Astrocyte (in vitro differentiated cells and primary cell): ENCODE measurements at regions not wholly inside any gene's neighbourhood (a gene's known extent, or its start where the extent isn't known, plus 50 kb on each side); places are given as distances from the start of the nearest gene placed in this dataset.
"Not testable (repeated sequence)": the region's sequence is repeated elsewhere in the genome, so short reads cannot be mapped to it uniquely, and the experiment has no call there.

Experiments
- DNase-seq: peaks from one replicate; pipeline ENCODE4 v3.0.0-alpha.2; 2010; ENCODE audit warnings: low read depth
- FAIRE-seq: peaks from 2 replicates; lab custom pipeline; 2011; peaks lifted over from hg19 to GRCh38; lab: Jason Lieb, UNC
- H2AFZ ChIP-seq: 2 replicates; pipeline ENCODE4 v1.6.0; 2012; ENCODE audit warnings: low read depth, low read length, inconsistent platforms
- H3K27ac ChIP-seq: 2 replicates; pipeline ENCODE4 v1.5.1; 2011; ENCODE audit warnings: low read depth, low read length, inconsistent platforms
- H3K27me3 ChIP-seq: 2 replicates; pipeline ENCODE4 v1.6.0; 2011; ENCODE audit warnings: low read length, inconsistent platforms; ENCODE audit not compliant: insufficient read depth
- H3K36me3 ChIP-seq: 2 replicates; pipeline ENCODE4 v1.5.1; 2011; ENCODE audit warnings: low read length, inconsistent platforms; ENCODE audit not compliant: insufficient read depth
- H3K4me1 ChIP-seq: 2 replicates; pipeline ENCODE4 v1.5.1; 2011; ENCODE audit warnings: low read length, inconsistent platforms; ENCODE audit not compliant: insufficient read depth
- H3K4me2 ChIP-seq: 2 replicates; pipeline ENCODE4 v1.6.0; 2012; ENCODE audit warnings: low read length, inconsistent platforms
- H3K4me3 ChIP-seq: 2 replicates; pipeline ENCODE4 v1.5.1; 2011; ENCODE audit warnings: low read depth, mild to moderate bottlenecking, low read length, inconsistent platforms; ENCODE audit not compliant: insufficient read depth
- H3K79me2 ChIP-seq: 2 replicates; pipeline ENCODE4 v1.6.0; 2012; ENCODE audit warnings: mild to moderate bottlenecking, low read length, inconsistent platforms; ENCODE audit not compliant: insufficient read depth
- H3K9ac ChIP-seq: 2 replicates; pipeline ENCODE4 v1.6.0; 2012; ENCODE audit warnings: mild to moderate bottlenecking, low read length, inconsistent platforms
- H3K9me3 ChIP-seq: 2 replicates; pipeline ENCODE4 v1.5.1; 2012; ENCODE audit warnings: low read depth, mild to moderate bottlenecking, low read length, inconsistent platforms; ENCODE audit not compliant: insufficient read depth
- H4K20me1 ChIP-seq: 2 replicates; pipeline ENCODE4 v1.6.0; 2012; ENCODE audit warnings: low read length, inconsistent platforms; ENCODE audit not compliant: insufficient read depth
- H3K27ac Mint-ChIP-seq: one replicate; pipeline ENCODE4 v1.8.0; 2021; ENCODE audit warnings: mild to moderate bottlenecking, mixed read lengths; ENCODE audit not compliant: unreplicated experiment
- H3K27me3 Mint-ChIP-seq: one replicate; pipeline ENCODE4 v1.8.0; 2021; ENCODE audit warnings: low read depth, mixed read lengths; ENCODE audit not compliant: unreplicated experiment
- H3K36me3 Mint-ChIP-seq: one replicate; pipeline ENCODE4 v1.8.0; 2021; ENCODE audit warnings: low read depth, mixed read lengths; ENCODE audit not compliant: unreplicated experiment
- H3K4me1 Mint-ChIP-seq: one replicate; pipeline ENCODE4 v1.8.0; 2021; ENCODE audit warnings: low read depth, mixed read lengths; ENCODE audit not compliant: unreplicated experiment
- H3K4me3 Mint-ChIP-seq: one replicate; pipeline ENCODE4 v1.8.0; 2021; ENCODE audit warnings: mild to moderate bottlenecking, moderate library complexity, mixed read lengths; ENCODE audit not compliant: unreplicated experiment
- H3K9me3 Mint-ChIP-seq: one replicate; pipeline ENCODE4 v1.8.0; 2021; ENCODE audit warnings: mild to moderate bottlenecking, mixed read lengths; ENCODE audit not compliant: unreplicated experiment
- EZH2 ChIP-seq: IDR thresholded peaks from 2 replicates; pipeline ENCODE4 v1.6.1; 2012; ENCODE audit warnings: mild to moderate bottlenecking, low read length, inconsistent platforms; ENCODE audit not compliant: insufficient read depth
- TF ChIP-seq, protein P1 (sequence below): IDR thresholded peaks from 2 replicates; pipeline ENCODE4 v1.5.1; 2011; ENCODE audit warnings: low read depth, mild to moderate bottlenecking, inconsistent platforms, low read length, moderate library complexity; ENCODE audit not compliant: insufficient read depth

- TF ChIP-seq, protein P1, sequence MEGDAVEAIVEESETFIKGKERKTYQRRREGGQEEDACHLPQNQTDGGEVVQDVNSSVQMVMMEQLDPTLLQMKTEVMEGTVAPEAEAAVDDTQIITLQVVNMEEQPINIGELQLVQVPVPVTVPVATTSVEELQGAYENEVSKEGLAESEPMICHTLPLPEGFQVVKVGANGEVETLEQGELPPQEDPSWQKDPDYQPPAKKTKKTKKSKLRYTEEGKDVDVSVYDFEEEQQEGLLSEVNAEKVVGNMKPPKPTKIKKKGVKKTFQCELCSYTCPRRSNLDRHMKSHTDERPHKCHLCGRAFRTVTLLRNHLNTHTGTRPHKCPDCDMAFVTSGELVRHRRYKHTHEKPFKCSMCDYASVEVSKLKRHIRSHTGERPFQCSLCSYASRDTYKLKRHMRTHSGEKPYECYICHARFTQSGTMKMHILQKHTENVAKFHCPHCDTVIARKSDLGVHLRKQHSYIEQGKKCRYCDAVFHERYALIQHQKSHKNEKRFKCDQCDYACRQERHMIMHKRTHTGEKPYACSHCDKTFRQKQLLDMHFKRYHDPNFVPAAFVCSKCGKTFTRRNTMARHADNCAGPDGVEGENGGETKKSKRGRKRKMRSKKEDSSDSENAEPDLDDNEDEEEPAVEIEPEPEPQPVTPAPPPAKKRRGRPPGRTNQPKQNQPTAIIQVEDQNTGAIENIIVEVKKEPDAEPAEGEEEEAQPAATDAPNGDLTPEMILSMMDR = no peak
- TF ChIP-seq EZH2 = no peak
- Mint-ChIP-seq H3K27me3 (no peaks in the 10 kb centered on the region), H3K4me1 (peaks cover 6% of the 10 kb centered on the region), H3K9me3 (no peaks in the 10 kb centered on the region), H3K36me3 (no peaks in the 10 kb centered on the region), H3K27ac (no peak overlapping the region), H3K4me3 (no peak overlapping the region)
- Histone ChIP-seq H3K4me3 (no peak overlapping the region), H4K20me1 (no peaks in the 10 kb centered on the region), H3K4me2 (no peak overlapping the region), H3K4me1 (no peaks in the 10 kb centered on the region), H3K9ac (no peak overlapping the region), H3K9me3 (no peaks in the 10 kb centered on the region), H3K27me3 (no peaks in the 10 kb centered on the region), H3K27ac (no peak overlapping the region), H2AFZ (no peak overlapping the region), H3K36me3 (no peaks in the 10 kb centered on the region), H3K79me2 (no peaks in the 10 kb centered on the region)
- FAIRE-seq = no peak
- DNase-seq = no peak
These were observed 882.8 kb downstream of the TBC1D32 start for GRCh38 chr6:120451508-120451907.

GRCh38 chr6:120447605-120448004 lies 886.7 kb downstream of the TBC1D32 start:
- DNase-seq = no peak
- Histone ChIP-seq H3K4me1 (no peaks in the 10 kb centered on the region), H3K4me2 (no peak overlapping the region), H3K9me3 (no peaks in the 10 kb centered on the region), H4K20me1 (no peaks in the 10 kb centered on the region), H3K9ac (no peak overlapping the region), H3K4me3 (no peak overlapping the region), H3K79me2 (no peaks in the 10 kb centered on the region), H3K27me3 (no peaks in the 10 kb centered on the region), H2AFZ (no peak overlapping the region), H3K36me3 (no peaks in the 10 kb centered on the region), H3K27ac (no peak overlapping the region)
- Mint-ChIP-seq H3K4me3 (no peak overlapping the region), H3K27me3 (no peaks in the 10 kb centered on the region), H3K4me1 (peaks cover 6% of the 10 kb centered on the region), H3K27ac (no peak overlapping the region), H3K9me3 (no peaks in the 10 kb centered on the region), H3K36me3 (no peaks in the 10 kb centered on the region)
- FAIRE-seq = no peak
- TF ChIP-seq, protein P1 = no peak
- no peak for TF ChIP-seq EZH2

- H3K9me3 ChIP-seq, H3K4me1 ChIP-seq, H3K36me3 ChIP-seq, H3K9ac ChIP-seq, H4K20me1 ChIP-seq, DNase-seq, H3K9me3 Mint-ChIP-seq, H3K27me3 ChIP-seq, H3K36me3 Mint-ChIP-seq, H3K79me2 ChIP-seq, H3K4me3 ChIP-seq, H3K27ac ChIP-seq, H3K4me2 ChIP-seq, H3K27me3 Mint-ChIP-seq, H3K4me3 Mint-ChIP-seq, H3K4me1 Mint-ChIP-seq, H3K27ac Mint-ChIP-seq, H2AFZ ChIP-seq, FAIRE-seq: not testable (repeated sequence)
These were observed 901.4 kb downstream of the TBC1D32 start for GRCh38 chr6:120432840-120433239.
